ENCODE measurements at regions not wholly inside any gene's neighbourhood (a gene's known extent, or its start where the extent isn't known, plus 50 kb on each side); places are given as distances from the start of the nearest gene placed in this dataset.
A peak's percentile ranks its signal among the peaks of the same experiment; 100 is the strongest.
"Not testable (repeated sequence)": the region's sequence is repeated elsewhere in the genome, so short reads cannot be mapped to it uniquely, and the experiment has no call there.

GRCh38 chr12:124159655-124160054 is 135.2 kb upstream of the RFLNA start:
- DNase-seq (ENCODE audit: insufficient read length, low spot score) (no peak), FAIRE-seq (no peak)

GRCh38 chr12:124160097-124160756 is 134.7 kb upstream of the RFLNA start:
- no peak for DNase-seq (ENCODE audit: insufficient read length, low spot score)
- FAIRE-seq = no peak

GRCh38 chr12:124161402-124161801 is 133.5 kb upstream of the RFLNA start:
- not testable (repeated sequence) for FAIRE-seq; DNase-seq (ENCODE audit: insufficient read length, low spot score)

- FAIRE-seq = no peak
Measured at GRCh38 chr12:124162151-124163110, 132.5 kb upstream of the RFLNA start.

DNA sequence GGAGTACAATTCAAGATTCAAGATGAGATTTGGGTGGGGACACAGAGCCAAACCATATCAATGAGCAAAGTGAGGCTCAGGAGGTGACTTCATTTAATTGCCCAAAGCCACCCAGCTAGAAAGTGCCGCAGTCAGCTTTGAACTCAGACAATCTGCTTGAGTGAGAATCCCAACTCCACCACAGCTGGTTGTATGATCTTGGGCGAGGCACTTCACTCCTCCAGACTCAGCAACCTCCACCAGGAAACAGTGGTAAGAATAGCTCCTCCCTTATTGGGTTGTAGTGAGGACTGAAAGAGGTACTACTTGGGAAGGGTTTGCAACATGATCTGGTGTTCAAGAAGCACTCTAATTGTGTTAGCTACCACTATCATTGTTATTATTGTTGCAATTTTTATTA is 129.2 kb upstream of the RFLNA start:
- no peak for FAIRE-seq

More at GRCh38 chr12:124162151-124163110, 132.5 kb upstream of the RFLNA start:
- DNase-seq (ENCODE audit: insufficient read length, low spot score) = no peak

GRCh38 chr12:124167141-124167540 is 127.8 kb upstream of the RFLNA start:
- FAIRE-seq = no peak

More for the DNA sequence above, 129.2 kb upstream of the RFLNA start:
- DNase-seq (ENCODE audit: insufficient read length, low spot score) = no peak

GRCh38 chr12:124168016-124168786 is 126.7 kb upstream of the RFLNA start:
- no peak for DNase-seq (ENCODE audit: insufficient read length, low spot score)
- FAIRE-seq = no peak

More at GRCh38 chr12:124167141-124167540, 127.8 kb upstream of the RFLNA start:
- no peak for DNase-seq (ENCODE audit: insufficient read length, low spot score)

- DNase-seq (ENCODE audit: insufficient read length, low spot score) (no peak), FAIRE-seq (no peak)
Measured at GRCh38 chr12:124169577-124170284, 125.2 kb upstream of the RFLNA start.

DNA sequence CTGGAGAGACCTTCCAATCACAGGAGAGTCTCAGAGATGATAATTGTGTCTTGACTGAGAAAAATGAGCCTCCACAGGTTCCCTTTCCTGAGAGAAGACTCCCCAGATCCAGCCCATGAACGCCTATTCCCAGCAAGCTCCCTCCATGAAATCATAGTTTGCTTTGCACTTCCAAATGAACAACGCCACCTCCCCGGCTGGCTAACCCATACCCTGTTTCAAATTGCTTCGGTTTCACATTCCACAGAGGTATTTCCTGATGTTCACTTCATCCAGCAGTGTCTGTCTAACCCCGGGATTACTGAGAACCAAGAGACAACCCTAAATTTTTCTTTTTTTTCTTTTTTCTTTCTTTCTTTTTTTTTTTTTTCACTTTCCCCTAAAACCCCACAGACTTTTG is 124.1 kb upstream of the RFLNA start:
- FAIRE-seq = peak; percentile 44

GRCh38 chr12:124171231-124171979 is 123.5 kb upstream of the RFLNA start:
- peak; percentile 4 for FAIRE-seq
- DNase-seq (ENCODE audit: insufficient read length, low spot score) = no peak

More for the DNA sequence above, 124.1 kb upstream of the RFLNA start:
- DNase-seq (ENCODE audit: insufficient read length, low spot score) = no peak

- DNase-seq (ENCODE audit: insufficient read length, low spot score) (peak; percentile 77), FAIRE-seq (peak; percentile 20)
Measured at GRCh38 chr12:124172636-124173035, 122.3 kb upstream of the RFLNA start.

DNA sequence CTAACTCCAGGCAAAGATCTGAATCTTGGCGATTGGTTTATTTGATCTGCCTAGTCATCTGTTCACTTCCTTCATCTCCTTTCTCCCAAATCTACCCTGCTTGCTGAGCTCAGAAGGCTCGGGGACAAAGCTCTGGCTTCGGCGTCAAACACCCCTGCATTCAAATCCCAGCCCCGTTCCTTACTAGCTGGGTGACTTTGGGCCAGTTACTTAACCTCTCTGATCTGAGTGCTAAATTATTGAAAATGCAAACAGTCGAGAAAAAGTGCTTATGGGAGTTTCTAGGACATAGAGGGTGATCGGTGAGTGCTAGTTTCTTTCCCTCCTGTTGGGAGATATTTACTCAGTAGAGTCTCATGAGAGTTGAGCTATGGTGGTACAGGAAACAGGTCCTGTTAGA is 121.2 kb upstream of the RFLNA start:
- FAIRE-seq (no peak), DNase-seq (ENCODE audit: insufficient read length, low spot score) (no peak)

DNA sequence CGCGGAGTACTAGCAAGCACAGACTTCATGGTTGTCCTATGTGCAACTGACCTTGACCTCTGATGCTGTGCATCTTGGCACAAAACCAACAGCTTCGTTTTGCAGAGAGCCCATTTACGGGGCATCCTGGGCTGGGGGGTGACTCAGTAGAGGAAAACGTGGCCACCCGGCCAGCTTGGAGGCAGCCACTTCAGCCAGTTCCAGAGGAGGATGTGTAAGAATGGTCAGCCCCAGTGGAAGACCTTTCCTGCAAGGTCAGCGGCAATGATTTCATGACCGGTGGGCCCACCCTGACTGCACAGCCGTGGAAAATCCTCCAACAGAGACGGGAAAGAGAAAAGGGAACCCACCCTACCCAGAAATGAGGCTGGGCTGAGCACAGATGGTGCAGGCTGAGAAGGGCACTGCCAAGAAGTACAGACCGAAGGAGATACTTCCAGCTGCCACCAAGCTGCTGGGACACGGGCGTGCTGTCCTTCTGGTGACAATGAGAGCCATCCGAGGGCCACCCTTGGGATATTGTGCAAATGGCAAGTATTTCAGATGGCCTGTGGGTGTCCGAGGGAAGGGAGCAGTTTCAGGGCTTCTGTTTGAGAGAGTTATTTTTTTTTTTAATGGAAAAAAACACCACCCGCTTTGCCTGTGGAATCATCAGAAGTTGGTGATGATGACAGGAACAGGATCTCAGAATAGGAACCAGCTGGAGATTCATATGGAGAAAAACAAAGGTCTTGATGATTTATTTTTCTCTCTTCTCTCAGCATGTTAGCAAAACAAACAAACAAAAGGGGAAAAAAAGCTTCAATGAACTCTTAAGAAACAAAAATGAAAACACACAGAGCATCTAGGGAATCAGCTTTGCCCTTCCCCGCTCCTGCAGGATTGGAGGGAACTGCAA is 120.2 kb upstream of the RFLNA start:
- DNase-seq (ENCODE audit: insufficient read length, low spot score) = no peak
- peak; percentile 46 for FAIRE-seq

- DNase-seq (ENCODE audit: insufficient read length, low spot score) = no peak
- no peak for FAIRE-seq
Measured at GRCh38 chr12:124175704-124176103, 119.2 kb upstream of the RFLNA start.

DNA sequence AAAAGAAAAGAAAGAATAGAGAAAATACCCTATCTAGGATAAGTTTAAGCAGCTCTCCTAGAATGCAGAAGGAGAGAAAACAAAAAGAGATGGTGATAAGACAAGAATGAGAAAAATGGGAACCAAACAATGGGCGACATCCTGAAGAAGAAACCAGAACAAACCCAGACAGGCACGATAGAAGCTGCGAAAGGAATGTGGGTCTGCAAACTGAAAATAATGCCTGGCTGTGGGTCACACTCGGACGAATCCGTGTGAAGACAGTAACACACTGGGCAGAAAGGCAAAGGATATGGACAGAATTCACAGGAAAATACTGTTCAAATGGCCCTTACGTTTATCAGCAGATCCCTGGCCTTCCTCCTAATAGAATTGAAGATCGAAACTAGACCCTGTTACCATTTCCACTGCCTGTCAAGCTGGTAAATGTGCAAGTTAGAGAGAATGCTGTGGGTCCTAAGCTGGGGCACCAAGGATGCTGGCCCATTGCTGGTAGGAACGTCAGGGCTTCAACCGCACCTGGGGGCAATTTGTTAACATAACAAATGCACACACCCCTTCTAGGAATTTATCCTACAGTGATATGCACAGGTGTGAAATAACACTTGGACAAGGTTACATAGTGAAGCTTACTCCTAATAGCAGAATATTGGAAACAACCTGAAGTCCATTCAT is 117.5 kb upstream of the RFLNA start:
- DNase-seq (ENCODE audit: insufficient read length, low spot score) = no peak
- no peak for FAIRE-seq

- no peak for FAIRE-seq
Measured at GRCh38 chr12:124177951-124178316, 117.0 kb upstream of the RFLNA start.

GRCh38 chr12:124179936-124180607 is 114.8 kb upstream of the RFLNA start:
- DNase-seq (ENCODE audit: insufficient read length, low spot score) = no peak
- FAIRE-seq = no peak

More at GRCh38 chr12:124177951-124178316, 117.0 kb upstream of the RFLNA start:
- DNase-seq (ENCODE audit: insufficient read length, low spot score) = no peak
